Erythroblast (primary cell): ENCODE measurements at regions not wholly inside any gene's neighbourhood (a gene's known extent, or its start where the extent isn't known, plus 50 kb on each side); places are given as distances from the start of the nearest gene placed in this dataset.

Experiments used
- GATA1 ChIP-seq: IDR thresholded peaks from 2 replicates; pipeline ENCODE4 v1.6.1; 2011; ENCODE audit warnings: low read depth, mild to moderate bottlenecking, control low read depth, low read length, moderate library complexity
- POLR2A ChIP-seq: IDR thresholded peaks from 2 replicates; pipeline ENCODE4 v1.6.1; 2011; ENCODE audit warnings: mild to moderate bottlenecking, low read length

- TF ChIP-seq POLR2A: no peak
- no peak for TF ChIP-seq GATA1
Measured at GRCh38 chr10:113982769-113983168, 60.9 kb upstream of the ADRB1 start.
